ENCODE measurements at regions not wholly inside any gene's neighbourhood (a gene's known extent, or its start where the extent isn't known, plus 50 kb on each side); places are given as distances from the start of the nearest gene placed in this dataset.

GRCh38 chr5:143638654-143639053 is 173.3 kb upstream of the HMHB1 start (continued):
- no peak for TF ChIP-seq ZNF687 (CRISPR knock-in tag; IDR thresholded peaks at IDR 0.05)
- no peak for TF ChIP-seq GFI1 (CRISPR knock-in tag; IDR thresholded peaks at IDR 0.05; ENCODE audit: borderline replicate concordance)

DNA sequence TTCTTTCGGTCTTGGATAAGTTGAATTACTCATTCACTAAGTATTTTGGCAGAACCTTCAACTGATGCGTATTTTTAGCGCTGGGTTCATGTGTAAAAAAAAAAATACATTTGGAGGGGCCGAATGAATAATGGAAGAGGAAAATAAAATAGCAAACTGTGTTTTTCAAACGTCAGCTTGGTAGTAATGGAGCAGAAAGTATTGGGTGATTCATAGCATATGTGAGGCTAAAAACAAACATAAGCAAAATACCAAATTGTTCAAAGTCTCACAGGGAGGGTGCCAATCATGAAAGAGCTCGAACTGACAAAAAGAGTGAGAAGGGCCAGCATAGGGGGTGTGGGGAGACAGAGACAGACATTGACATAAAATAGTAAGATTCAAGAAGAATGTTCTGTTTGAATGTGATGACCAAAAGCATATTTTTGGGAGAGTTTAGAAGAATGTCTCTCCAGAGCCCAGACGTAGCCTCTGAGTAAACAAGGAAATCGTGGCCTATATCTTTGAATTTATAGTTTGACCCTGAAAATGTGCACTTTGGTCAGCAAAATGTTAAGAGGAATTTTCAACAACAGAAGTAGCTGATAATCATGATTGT is 174.9 kb upstream of the HMHB1 start:
- DNase-seq (ENCODE audit: low spot score) (peak; percentile 84), ATAC-seq (peak; percentile 93), FAIRE-seq (peak; percentile 28)
- no peaks in the 10 kb centered on the region for H3K27me3 ChIP-seq (ENCODE audit: control insufficient read depth in 1 of 2, insufficient read depth in 2 of 2, low read length in 2 of 2)
- no peak overlapping the region for H2AFZ ChIP-seq (ENCODE audit: low read length)
- BruUV-seq (replicated peaks): no TSS peak
- H3K4me2 ChIP-seq (ENCODE audit: low read depth, low read length): peak overlapping the region; percentile 55
- peak overlapping the region; percentile 45 for H3K9ac ChIP-seq (ENCODE audit: insufficient read depth, low read depth, low read length)
- no peaks in the 10 kb centered on the region for H3K36me3 ChIP-seq (replicated peaks in 1 of 2; ENCODE audit: control insufficient read depth in 1 of 2, insufficient read depth in 2 of 2, low read length in 2 of 2)
- ChIA-PET POLR2A (interaction anchor here (0.9 to 2.4 kb wide), 10 partner anchors 8 to 233 kb away, joined by 3 to 9 read pairs (median 4); no protein-coding TSS in a partner anchor), CTCF (ENCODE audit: low intra/inter-chr PET ratio, low total read pairs) (no interaction called here)
- H4K20me1 ChIP-seq (ENCODE audit: insufficient read depth, low read length): no peaks in the 10 kb centered on the region
- peak overlapping the region; percentile 59 for H3K27ac ChIP-seq (ENCODE audit: extremely low read length, insufficient read depth, low read length)
- no peaks in the 10 kb centered on the region for H3K79me2 ChIP-seq (ENCODE audit: insufficient read depth, low read length)
- peaks cover 47% of the 10 kb centered on the region for H3K4me1 ChIP-seq (ENCODE audit: insufficient read depth, low read length)
- 31% methylated on average over 8 of the region's 8 CpGs for WGBS (ENCODE audit: low lambda C conversion rate)
- H3K4me3 ChIP-seq (replicated peaks in 1 of 3; ENCODE audit: insufficient read depth in 1 of 3, low read depth in 2 of 3, low read length in 3 of 3): no peak overlapping the region; a peak in 1 of 6 replicates
- no peaks in the 10 kb centered on the region for H3K9me3 ChIP-seq (ENCODE audit: low read length)
- in situ Hi-C loops (cut with HindIII; ENCODE audit: extremely low pct_ligation_motif_present, low pct_unique_long_range_greater_than_20kb) (no loop called here), intact Hi-C loops (cut with micrococcal nuclease; ENCODE audit: unreplicated experiment) (no loop called here)
- TF ChIP-seq SOX5 (CRISPR knock-in tag; IDR thresholded peaks at IDR 0.05; ENCODE audit: borderline replicate concordance) (peak; percentile 62; the same call in 1 of the 2 replicates), RELA (CRISPR knock-in tag; IDR thresholded peaks at IDR 0.05) (no peak), FOXP1 (IDR thresholded peaks at IDR 0.05) (no peak), FOXP1 (CRISPR knock-in tag; IDR thresholded peaks at IDR 0.05) (peak; percentile 39; the same call in 1 of the 2 replicates), SOX6 (IDR thresholded peaks at IDR 0.05) (no peak), SOX6 (CRISPR knock-in tag; IDR thresholded peaks at IDR 0.05) (peak; percentile 50; the same call in 1 of the 2 replicates), JUNB (CRISPR knock-in tag; IDR thresholded peaks at IDR 0.05; ENCODE audit: borderline replicate concordance) (no peak), FOXJ3 (CRISPR knock-in tag; IDR thresholded peaks at IDR 0.05; ENCODE audit: borderline replicate concordance) (peak; percentile 40; the same call in 1 of the 2 replicates), DRAP1 (CRISPR knock-in tag; IDR thresholded peaks at IDR 0.05) (0 out of 2 replicates have a peak, but pooled peaks have one; percentile 27), ATF7-NPFF (CRISPR knock-in tag; IDR thresholded peaks at IDR 0.05; ENCODE audit: low read depth) (no peak), ZNF383 (CRISPR knock-in tag; IDR thresholded peaks at IDR 0.05; ENCODE audit: borderline replicate concordance) (no peak), HMG20A (CRISPR knock-in tag; IDR thresholded peaks at IDR 0.05; ENCODE audit: borderline replicate concordance) (peak; percentile 35; the same call in 1 of the 2 replicates), SAP130 (CRISPR knock-in tag; IDR thresholded peaks at IDR 0.05; ENCODE audit: low read depth) (peak; percentile 49; the same call in 1 of the 2 replicates), LCORL (IDR thresholded peaks at IDR 0.05) (peak; percentile 58; the same call in 1 of the 2 replicates), LCORL (CRISPR knock-in tag; IDR thresholded peaks at IDR 0.05) (0 out of 2 replicates have a peak, but pooled peaks have one; percentile 53), FOSL2 (CRISPR knock-in tag; IDR thresholded peaks at IDR 0.05) (peak; percentile 75), ZNF20 (CRISPR knock-in tag; IDR thresholded peaks at IDR 0.05) (no peak)
- TF ChIP-seq, protein P1, sequence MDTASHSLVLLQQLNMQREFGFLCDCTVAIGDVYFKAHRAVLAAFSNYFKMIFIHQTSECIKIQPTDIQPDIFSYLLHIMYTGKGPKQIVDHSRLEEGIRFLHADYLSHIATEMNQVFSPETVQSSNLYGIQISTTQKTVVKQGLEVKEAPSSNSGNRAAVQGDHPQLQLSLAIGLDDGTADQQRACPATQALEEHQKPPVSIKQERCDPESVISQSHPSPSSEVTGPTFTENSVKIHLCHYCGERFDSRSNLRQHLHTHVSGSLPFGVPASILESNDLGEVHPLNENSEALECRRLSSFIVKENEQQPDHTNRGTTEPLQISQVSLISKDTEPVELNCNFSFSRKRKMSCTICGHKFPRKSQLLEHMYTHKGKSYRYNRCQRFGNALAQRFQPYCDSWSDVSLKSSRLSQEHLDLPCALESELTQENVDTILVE (CRISPR knock-in tag; IDR thresholded peaks at IDR 0.05): 0 out of 2 replicates have a peak, but pooled peaks have one; percentile 3

All from HepG2 (cell line).